ENCODE measurements at regions not wholly inside any gene's neighbourhood (a gene's known extent, or its start where the extent isn't known, plus 50 kb on each side); places are given as distances from the start of the nearest gene placed in this dataset.

DNA sequence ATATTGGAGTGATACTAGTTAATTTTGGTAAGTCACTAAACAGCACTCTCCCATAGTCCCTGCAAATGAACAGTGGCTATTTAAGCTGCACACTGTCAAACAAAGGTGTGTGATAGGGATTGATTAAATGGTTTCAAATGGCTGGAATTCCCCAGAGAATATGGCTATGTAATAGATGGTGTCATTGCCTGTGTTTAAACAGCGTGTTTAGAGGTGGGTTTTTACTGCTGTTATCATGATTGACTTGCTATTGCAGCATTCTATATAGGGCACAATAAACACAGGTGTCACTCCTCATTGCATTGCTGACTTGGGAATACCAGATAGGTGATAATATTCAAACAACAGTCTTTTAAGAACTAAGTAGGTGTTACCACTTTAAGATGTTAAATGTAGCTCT is 171.7 kb upstream of the MAN1A1 start:
- intact Hi-C loops (cut with DNase I): no loop called here
- Histone ChIP-seq H3K36me3 (replicated peaks in 1 of 2; ENCODE audit: insufficient read depth in 1 of 2, low read depth in 2 of 2) (no peaks in the 10 kb centered on the region), H3K9me3 (no peaks in the 10 kb centered on the region), H3K27ac (no peak overlapping the region), H3K4me3 (no peak overlapping the region), H3K27me3 (no peaks in the 10 kb centered on the region), H3K4me1 (no peaks in the 10 kb centered on the region)
- ATAC-seq (peak; percentile 65), DNase-seq (no peak)
- WGBS, 2 donors: 29 to 39% methylated on average over 1 of the region's 1 CpG
- TF ChIP-seq POLR2A (IDR thresholded peaks at IDR 0.05): no peak
- TF ChIP-seq, protein P1, sequence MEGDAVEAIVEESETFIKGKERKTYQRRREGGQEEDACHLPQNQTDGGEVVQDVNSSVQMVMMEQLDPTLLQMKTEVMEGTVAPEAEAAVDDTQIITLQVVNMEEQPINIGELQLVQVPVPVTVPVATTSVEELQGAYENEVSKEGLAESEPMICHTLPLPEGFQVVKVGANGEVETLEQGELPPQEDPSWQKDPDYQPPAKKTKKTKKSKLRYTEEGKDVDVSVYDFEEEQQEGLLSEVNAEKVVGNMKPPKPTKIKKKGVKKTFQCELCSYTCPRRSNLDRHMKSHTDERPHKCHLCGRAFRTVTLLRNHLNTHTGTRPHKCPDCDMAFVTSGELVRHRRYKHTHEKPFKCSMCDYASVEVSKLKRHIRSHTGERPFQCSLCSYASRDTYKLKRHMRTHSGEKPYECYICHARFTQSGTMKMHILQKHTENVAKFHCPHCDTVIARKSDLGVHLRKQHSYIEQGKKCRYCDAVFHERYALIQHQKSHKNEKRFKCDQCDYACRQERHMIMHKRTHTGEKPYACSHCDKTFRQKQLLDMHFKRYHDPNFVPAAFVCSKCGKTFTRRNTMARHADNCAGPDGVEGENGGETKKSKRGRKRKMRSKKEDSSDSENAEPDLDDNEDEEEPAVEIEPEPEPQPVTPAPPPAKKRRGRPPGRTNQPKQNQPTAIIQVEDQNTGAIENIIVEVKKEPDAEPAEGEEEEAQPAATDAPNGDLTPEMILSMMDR (IDR thresholded peaks at IDR 0.05): no peak

DNA sequence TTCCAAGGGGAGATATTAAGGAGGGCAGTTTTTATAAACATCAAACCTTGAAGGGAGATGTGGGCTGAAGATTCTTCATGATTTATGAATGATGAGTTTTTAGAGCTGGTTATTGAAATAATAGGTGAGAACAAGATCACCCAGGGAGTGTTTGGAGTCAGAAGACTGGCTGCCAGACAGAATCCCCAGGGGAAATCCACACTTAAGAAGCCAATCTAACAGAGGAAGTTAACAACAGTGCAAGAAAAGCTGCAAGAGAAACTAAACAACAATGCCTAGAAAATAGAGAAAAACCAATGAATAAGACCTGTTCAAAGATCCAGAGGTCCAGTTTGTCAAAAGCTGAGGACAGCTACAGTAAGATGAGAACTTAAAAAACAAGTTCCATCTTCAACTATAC is 167.9 kb upstream of the MAN1A1 start:
- no peaks in the 10 kb centered on the region for H3K4me1 ChIP-seq
- no peak overlapping the region for H3K4me3 ChIP-seq
- DNase-seq (no peak), ATAC-seq (no peak)
- no peaks in the 10 kb centered on the region for H3K9me3 ChIP-seq
- H3K27ac ChIP-seq: no peak overlapping the region
- TF ChIP-seq, protein P1 (IDR thresholded peaks at IDR 0.05): no peak
- TF ChIP-seq POLR2A (IDR thresholded peaks at IDR 0.05): no peak
- H3K36me3 ChIP-seq (replicated peaks in 1 of 2; ENCODE audit: insufficient read depth in 1 of 2, low read depth in 2 of 2): no peaks in the 10 kb centered on the region
- intact Hi-C loops (cut with DNase I): no loop called here
- no peaks in the 10 kb centered on the region for H3K27me3 ChIP-seq

DNA sequence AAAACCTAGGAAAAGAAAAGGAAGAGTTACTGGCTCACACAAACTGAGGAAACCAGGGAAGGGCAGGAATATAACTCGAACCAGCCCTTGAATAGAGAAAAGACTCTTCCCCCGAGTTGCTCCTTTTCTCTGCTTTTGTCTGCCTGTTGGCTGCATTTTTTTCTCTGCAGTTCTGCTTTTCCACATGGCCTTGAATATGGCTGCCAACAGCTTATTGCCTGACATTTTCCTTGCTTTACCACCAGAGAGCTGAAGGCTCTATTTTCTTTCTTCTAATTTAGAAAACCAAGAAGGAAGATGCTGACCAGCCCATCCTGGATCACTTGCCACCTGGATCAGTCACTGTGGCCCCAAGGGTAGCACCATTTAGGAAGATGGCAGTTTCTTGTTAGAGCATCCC is 164.8 kb upstream of the MAN1A1 start:
- no peak overlapping the region for H3K27ac ChIP-seq
- no peak for TF ChIP-seq POLR2A (IDR thresholded peaks at IDR 0.05)
- TF ChIP-seq, protein P1 (IDR thresholded peaks at IDR 0.05): no peak
- H3K36me3 ChIP-seq (replicated peaks in 1 of 2; ENCODE audit: insufficient read depth in 1 of 2, low read depth in 2 of 2): no peaks in the 10 kb centered on the region
- ATAC-seq: no peak
- no peaks in the 10 kb centered on the region for H3K9me3 ChIP-seq
- H3K27me3 ChIP-seq: no peaks in the 10 kb centered on the region
- no peaks in the 10 kb centered on the region for H3K4me1 ChIP-seq
- no peak overlapping the region for H3K4me3 ChIP-seq
- intact Hi-C loops (cut with DNase I): no loop called here
- DNase-seq: no peak
- 42 to 51% methylated on average over 2 of the region's 2 CpGs for WGBS, 2 donors

DNA sequence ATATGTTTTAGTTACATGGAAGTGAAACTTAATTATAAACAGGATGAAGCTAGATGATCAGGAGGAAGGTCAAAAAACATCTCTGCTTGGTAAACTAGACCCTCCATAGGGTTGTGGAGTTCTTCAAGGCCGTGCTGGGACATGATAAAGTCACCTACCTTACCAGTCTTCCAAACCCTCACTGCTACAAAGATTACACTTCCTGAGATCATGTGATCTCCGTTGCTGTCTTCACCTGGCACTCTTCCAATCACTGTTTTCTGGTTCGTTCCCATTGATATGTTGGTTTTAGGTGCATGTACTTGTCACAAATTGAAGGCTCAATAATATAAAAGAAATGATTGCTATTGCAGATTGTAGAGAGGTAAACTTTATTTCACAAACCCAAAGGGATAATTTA is 161.5 kb upstream of the MAN1A1 start:
- TF ChIP-seq, protein P1 (IDR thresholded peaks at IDR 0.05): no peak
- TF ChIP-seq POLR2A (IDR thresholded peaks at IDR 0.05): no peak
- Histone ChIP-seq H3K9me3 (no peaks in the 10 kb centered on the region), H3K4me1 (no peaks in the 10 kb centered on the region), H3K27ac (no peak overlapping the region), H3K27me3 (no peaks in the 10 kb centered on the region), H3K36me3 (replicated peaks in 1 of 2; ENCODE audit: insufficient read depth in 1 of 2, low read depth in 2 of 2) (no peaks in the 10 kb centered on the region), H3K4me3 (no peak overlapping the region)
- ATAC-seq: no peak
- WGBS, 2 donors: 59 to 66% methylated on average over 3 of the region's 3 CpGs
- no peak for DNase-seq
- intact Hi-C loops (cut with DNase I): no loop called here

DNA sequence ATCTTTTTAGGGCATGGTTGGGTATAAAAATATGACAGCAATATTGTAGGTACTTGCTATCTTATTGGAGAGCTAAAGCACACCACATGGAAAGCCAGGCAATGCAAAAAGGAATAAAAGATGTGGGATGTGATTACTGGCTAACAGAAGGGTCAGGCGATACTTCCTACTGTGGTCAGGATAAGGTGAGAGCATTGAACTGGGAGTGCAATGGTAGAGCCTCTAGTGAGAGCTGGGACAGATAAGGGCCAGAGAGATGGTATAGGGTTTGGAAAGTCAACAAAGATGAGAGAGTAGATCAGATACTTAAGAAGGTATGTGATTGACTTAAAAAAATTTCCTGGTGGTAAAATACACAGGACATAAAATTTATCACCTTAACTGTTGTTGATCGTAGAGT is 160.7 kb upstream of the MAN1A1 start:
- Histone ChIP-seq H3K36me3 (replicated peaks in 1 of 2; ENCODE audit: insufficient read depth in 1 of 2, low read depth in 2 of 2) (no peaks in the 10 kb centered on the region), H3K4me1 (no peaks in the 10 kb centered on the region), H3K4me3 (no peak overlapping the region), H3K27me3 (no peaks in the 10 kb centered on the region), H3K27ac (no peak overlapping the region), H3K9me3 (no peaks in the 10 kb centered on the region)
- TF ChIP-seq, protein P1 (IDR thresholded peaks at IDR 0.05): no peak
- no peak for TF ChIP-seq POLR2A (IDR thresholded peaks at IDR 0.05)
- intact Hi-C loops (cut with DNase I): no loop called here
- no peak for ATAC-seq
- no peak for DNase-seq
- 97 to 100% methylated on average over 2 of the region's 2 CpGs for WGBS, 2 donors

Measured in body of pancreas (tissue), 4 donors.